ENCODE measurements at regions not wholly inside any gene's neighbourhood (a gene's known extent, or its start where the extent isn't known, plus 50 kb on each side); places are given as distances from the start of the nearest gene placed in this dataset.

DNA sequence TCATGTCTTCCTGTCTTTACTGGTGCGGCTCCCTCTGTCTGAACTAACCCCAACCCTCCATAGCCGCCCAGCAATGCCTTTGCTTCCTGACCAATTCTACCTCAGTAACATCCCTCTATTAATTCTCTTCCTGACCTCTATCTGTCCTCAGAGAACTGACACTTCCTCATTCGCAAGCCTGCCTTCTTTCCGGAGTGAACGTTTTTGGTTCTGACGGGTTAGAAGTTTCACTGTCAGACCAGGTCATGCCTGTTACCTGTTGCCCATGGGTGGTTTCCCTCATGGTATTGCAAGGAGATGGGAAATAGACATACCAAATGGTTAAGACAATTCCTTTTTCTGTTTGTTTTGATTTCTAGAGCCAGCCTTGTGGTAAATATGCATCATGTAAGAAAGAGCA lies 453.4 kb upstream of the SLC14A2 start:
- CTCF ChIA-PET = no interaction called here

DNA sequence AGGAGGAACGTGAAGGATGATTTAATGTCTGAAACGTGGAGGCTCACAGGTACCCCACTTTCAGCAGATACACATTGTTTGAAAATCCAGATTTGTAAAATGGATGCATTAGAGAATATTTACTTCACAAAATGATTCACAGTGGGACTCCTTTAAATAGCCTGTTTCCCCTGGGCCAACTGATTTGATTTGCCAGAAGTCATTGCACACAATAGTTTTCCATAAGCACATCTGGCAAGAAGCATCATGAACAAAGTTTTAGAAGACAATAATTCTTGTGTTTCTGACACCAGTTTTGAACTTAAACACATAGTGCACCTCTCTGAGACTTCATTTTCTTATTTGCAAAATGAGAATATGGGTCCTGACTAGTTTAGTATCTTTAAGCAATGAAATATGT lies 451.4 kb upstream of the SLC14A2 start:
- Mint-ChIP-seq H3K4me1 (ENCODE audit: low read depth) (no peaks in the 10 kb centered on the region), H3K4me3 (no peak overlapping the region), H3K36me3 (ENCODE audit: low read depth) (no peaks in the 10 kb centered on the region), H3K27ac (no peak overlapping the region), H3K27me3 (ENCODE audit: low read depth) (peaks cover 6% of the 10 kb centered on the region), H3K9me3 (peaks cover 1% of the 10 kb centered on the region)
- CTCF ChIA-PET = no interaction called here
- intact Hi-C loops (cut with micrococcal nuclease) = no loop called here
- no peak for DNase-seq

More for the DNA sequence above, 453.4 kb upstream of the SLC14A2 start:
- no peaks in the 10 kb centered on the region for H3K36me3 Mint-ChIP-seq (ENCODE audit: low read depth)
- DNase-seq = no peak
- H3K4me1 Mint-ChIP-seq (ENCODE audit: low read depth) = no peaks in the 10 kb centered on the region
- H3K27me3 Mint-ChIP-seq (ENCODE audit: low read depth) = peaks cover 6% of the 10 kb centered on the region
- H3K4me3 Mint-ChIP-seq = no peak overlapping the region
- H3K9me3 Mint-ChIP-seq = peaks cover 1% of the 10 kb centered on the region
- intact Hi-C loops (cut with micrococcal nuclease) = no loop called here
- H3K27ac Mint-ChIP-seq = no peak overlapping the region

DNA sequence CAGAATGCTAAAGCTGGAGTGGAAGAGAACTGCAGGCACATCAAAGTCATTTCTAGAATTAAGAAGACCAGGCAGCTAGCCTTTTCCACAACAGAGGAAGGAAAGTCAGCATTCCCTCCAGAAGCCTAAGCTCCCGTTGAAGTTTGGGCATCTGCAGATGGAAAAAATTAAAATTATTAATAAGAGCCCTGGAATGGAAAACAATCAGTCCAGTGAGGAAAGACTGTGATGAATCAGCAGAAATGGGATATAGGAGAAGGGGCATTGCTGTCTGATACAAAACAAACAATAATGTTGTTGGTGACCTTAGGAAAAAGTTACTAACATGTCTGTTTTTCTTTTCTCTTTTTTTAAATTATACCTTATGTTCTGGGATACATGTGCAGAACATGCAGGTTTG lies 450.7 kb upstream of the SLC14A2 start:
- H3K36me3 Mint-ChIP-seq (ENCODE audit: low read depth) = no peaks in the 10 kb centered on the region
- intact Hi-C loops (cut with micrococcal nuclease) = no loop called here

DNA sequence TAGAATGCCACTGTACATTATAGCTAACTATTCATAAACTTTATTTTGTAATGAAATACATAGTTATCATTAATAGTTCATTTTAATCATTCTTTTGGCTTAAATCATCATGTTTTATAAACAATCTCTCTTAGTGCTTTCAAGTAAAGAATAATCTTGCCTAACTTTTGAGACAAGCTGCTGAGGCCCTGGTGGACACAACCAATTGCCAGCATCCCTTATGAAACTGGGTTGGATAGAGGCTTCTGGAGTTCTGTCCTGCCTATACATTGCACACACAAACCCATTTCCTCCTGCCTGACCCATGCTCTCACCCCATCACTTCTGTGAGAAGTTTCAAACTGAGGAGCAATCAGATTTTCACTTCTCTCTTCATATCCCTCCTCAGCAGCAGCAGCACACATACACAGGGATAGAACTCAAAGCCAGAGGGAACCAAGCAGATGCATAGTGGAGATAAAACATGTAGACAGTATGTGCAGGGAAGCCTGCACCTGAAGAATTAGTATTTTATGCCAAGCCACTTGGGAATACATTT lies 450.0 kb upstream of the SLC14A2 start:
- no peaks in the 10 kb centered on the region for H3K36me3 Mint-ChIP-seq (ENCODE audit: low read depth)
- no peak overlapping the region for H3K4me3 Mint-ChIP-seq
- CTCF ChIA-PET = interaction anchor here (0.6 kb wide), 1 partner anchor 1149 kb away, joined by 3 read pairs; no protein-coding TSS in a partner anchor
- no peak for DNase-seq
- intact Hi-C loops (cut with micrococcal nuclease) = no loop called here
- H3K27ac Mint-ChIP-seq = no peak overlapping the region
- H3K27me3 Mint-ChIP-seq (ENCODE audit: low read depth) = peaks cover 6% of the 10 kb centered on the region
- no peaks in the 10 kb centered on the region for H3K4me1 Mint-ChIP-seq (ENCODE audit: low read depth)
- H3K9me3 Mint-ChIP-seq = peaks cover 1% of the 10 kb centered on the region

More for the DNA sequence above, 450.7 kb upstream of the SLC14A2 start:
- H3K4me1 Mint-ChIP-seq (ENCODE audit: low read depth) = no peaks in the 10 kb centered on the region
- CTCF ChIA-PET = interaction anchor here (0.6 kb wide), 1 partner anchor 1148 kb away, joined by 3 read pairs; no protein-coding TSS in a partner anchor
- DNase-seq = no peak
- no peak overlapping the region for H3K27ac Mint-ChIP-seq
- peaks cover 1% of the 10 kb centered on the region for H3K9me3 Mint-ChIP-seq
- no peak overlapping the region for H3K4me3 Mint-ChIP-seq
- H3K27me3 Mint-ChIP-seq (ENCODE audit: low read depth) = peaks cover 6% of the 10 kb centered on the region

DNA sequence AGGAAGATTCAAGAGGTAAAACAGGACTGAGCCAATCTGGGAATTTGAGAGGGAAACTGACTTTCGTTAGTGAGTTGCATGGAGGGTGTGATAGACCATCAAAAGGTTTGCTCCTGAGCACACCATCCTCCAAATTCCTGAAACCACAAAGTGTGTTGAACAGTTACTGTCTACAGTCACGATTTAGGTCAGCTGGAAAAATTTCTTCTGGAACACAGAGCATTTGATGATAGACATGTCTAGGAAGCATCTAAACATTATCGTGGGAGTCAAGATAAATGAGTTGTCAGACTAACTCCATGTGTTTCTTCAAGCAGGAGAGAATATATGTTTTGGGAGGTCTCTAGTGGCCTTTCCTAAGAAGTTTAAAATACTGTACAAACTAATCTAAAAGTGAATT lies 449.4 kb upstream of the SLC14A2 start:
- intact Hi-C loops (cut with micrococcal nuclease) = no loop called here
- Mint-ChIP-seq H3K4me1 (ENCODE audit: low read depth) (no peaks in the 10 kb centered on the region), H3K27me3 (ENCODE audit: low read depth) (peaks cover 3% of the 10 kb centered on the region), H3K9me3 (peaks cover under 1% of the 10 kb centered on the region), H3K27ac (no peak overlapping the region), H3K4me3 (no peak overlapping the region), H3K36me3 (ENCODE audit: low read depth) (no peaks in the 10 kb centered on the region)
- DNase-seq = no peak
- CTCF ChIA-PET = no interaction called here

DNA sequence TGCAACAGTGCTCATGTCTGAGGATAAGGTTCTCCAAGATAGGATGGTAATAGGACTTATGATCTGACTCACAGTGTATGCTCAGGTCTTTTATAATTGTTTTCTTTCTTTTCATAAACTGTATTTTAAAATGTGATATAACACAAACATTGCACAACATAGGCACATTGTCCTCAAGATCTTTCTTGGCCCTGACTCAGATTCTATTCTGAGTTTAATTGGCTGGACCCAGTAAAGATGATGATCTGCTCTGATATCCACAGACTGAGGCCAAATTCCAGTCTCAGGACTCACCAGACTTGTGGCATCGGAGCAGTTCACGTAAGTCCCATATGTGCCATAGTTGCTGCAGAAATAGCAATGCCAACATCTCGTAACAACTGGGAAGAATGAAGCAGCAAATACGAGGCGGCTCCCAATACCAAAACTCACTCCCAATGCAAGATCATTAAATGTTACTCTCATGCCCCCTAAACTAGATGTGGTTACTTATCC lies 448.9 kb upstream of the SLC14A2 start:
- intact Hi-C loops (cut with micrococcal nuclease) = no loop called here
- DNase-seq = no peak
- H3K27me3 Mint-ChIP-seq (ENCODE audit: low read depth) = peaks cover 3% of the 10 kb centered on the region

DNA sequence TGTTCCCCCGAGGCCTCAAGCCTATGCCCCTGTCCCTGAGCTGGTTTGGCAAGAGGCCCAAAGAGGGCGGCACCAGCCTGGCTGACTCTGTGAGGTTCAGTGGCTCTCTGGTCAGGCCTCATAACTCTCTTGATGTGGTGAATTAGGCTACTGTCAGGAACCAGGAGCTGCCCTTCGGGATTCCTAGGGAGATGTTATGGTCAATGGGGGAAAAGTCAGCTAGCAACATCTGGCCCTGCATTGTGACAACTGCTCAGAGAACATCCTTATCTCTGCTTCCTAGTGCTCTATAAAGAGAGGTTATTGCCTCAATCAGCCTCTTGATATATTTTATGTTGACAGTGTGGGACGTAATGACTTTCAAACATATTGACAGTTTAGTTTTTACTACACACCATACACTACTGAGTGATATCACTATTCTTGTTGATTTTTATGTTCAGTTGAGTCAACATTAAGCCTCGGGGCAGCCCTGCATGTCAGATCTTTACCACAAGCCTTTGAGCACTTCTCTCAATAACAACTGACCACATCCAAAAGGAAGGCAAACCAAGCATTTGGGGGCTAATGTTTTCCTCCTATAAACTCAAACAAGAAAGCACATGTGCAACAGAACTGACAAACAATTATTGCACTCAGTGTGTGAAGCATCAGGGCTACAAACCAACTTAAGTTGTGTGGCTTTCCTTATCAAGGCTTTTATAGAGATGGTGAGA lies 448.3 kb upstream of the SLC14A2 start:
- Mint-ChIP-seq H3K27ac (no peak overlapping the region), H3K27me3 (ENCODE audit: low read depth) (no peaks in the 10 kb centered on the region), H3K36me3 (ENCODE audit: low read depth) (no peaks in the 10 kb centered on the region), H3K4me1 (ENCODE audit: low read depth) (no peaks in the 10 kb centered on the region), H3K9me3 (no peaks in the 10 kb centered on the region), H3K4me3 (no peak overlapping the region)
- DNase-seq = no peak
- CTCF ChIA-PET = no interaction called here
- intact Hi-C loops (cut with micrococcal nuclease) = no loop called here

More for the DNA sequence above, 448.9 kb upstream of the SLC14A2 start:
- no peaks in the 10 kb centered on the region for H3K36me3 Mint-ChIP-seq (ENCODE audit: low read depth)
- no peak overlapping the region for H3K4me3 Mint-ChIP-seq
- H3K27ac Mint-ChIP-seq = no peak overlapping the region
- CTCF ChIA-PET = no interaction called here
- H3K9me3 Mint-ChIP-seq = no peaks in the 10 kb centered on the region
- H3K4me1 Mint-ChIP-seq (ENCODE audit: low read depth) = no peaks in the 10 kb centered on the region

DNA sequence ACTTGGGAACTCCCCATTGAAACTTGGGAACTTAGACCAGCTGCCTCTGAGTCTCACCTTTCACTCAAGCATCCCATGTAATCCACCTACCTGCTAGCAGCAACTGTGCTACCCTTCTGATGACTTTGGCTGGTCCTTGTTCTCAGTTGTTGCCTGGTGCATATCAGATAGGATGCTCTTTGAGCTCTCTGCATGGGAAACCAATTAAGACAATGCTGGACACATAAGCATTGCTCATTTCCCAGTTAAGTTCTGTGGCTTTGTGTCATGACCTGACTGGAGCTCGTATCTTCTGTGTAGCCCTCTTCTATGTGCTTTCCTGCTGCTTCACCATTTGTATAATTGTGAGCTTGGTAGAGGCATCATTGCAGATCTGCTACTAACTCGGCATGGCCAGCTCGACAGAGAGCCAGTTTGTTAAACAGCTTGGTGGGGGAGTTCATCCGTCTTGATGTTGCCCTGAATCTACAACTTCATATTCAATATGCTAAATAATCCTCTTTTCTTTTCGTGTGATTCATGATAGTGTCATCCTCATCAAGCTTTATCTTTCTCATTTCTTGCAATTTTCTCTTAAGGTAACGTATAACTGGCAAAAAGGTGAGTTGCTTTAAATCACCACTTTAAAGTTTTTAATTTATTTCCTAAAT lies 447.5 kb upstream of the SLC14A2 start:
- H3K4me3 Mint-ChIP-seq = no peak overlapping the region
- no peak for DNase-seq
- H3K36me3 Mint-ChIP-seq (ENCODE audit: low read depth) = no peaks in the 10 kb centered on the region
- H3K27me3 Mint-ChIP-seq (ENCODE audit: low read depth) = no peaks in the 10 kb centered on the region
- H3K27ac Mint-ChIP-seq = no peak overlapping the region
- H3K9me3 Mint-ChIP-seq = no peaks in the 10 kb centered on the region
- H3K4me1 Mint-ChIP-seq (ENCODE audit: low read depth) = no peaks in the 10 kb centered on the region
- CTCF ChIA-PET = no interaction called here
- intact Hi-C loops (cut with micrococcal nuclease) = no loop called here

DNA sequence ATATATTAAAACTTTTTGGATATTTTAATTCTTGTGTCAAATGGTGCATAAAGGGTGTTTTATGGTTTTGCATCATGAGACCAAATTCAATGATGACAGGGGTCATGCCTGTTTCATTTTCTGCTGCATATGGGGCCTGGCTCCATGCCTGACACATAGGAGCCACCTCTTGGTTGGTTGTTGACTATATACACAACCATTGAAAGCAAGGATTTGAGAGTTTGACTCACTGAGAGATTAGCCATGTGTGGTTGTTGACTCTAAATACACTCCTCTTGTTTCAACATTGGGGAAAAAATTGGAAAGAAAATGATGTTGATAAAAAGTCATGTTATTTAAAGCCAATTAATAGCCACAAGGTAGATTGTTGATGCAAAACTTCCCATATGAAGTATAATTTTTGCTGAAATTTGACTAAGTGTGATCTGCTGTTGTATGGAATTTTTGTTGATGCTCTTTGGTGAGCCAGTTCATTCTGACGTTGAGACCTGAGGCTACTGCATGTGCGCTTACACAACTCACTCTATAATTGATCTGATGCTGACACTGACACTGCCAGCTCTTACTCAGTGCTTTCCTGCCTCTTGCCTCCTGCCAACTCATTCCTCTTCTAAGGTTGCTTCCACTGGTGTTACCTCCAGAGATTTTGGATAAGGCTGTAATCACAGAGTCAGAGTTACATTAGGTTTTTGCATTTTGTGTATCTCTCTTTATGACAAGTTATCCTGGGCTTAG lies 446.2 kb upstream of the SLC14A2 start:
- Mint-ChIP-seq H3K9me3 (no peaks in the 10 kb centered on the region), H3K4me1 (ENCODE audit: low read depth) (no peaks in the 10 kb centered on the region), H3K27ac (no peak overlapping the region), H3K36me3 (ENCODE audit: low read depth) (no peaks in the 10 kb centered on the region), H3K27me3 (ENCODE audit: low read depth) (no peaks in the 10 kb centered on the region), H3K4me3 (no peak overlapping the region)
- DNase-seq = no peak
- CTCF ChIA-PET = no interaction called here
- intact Hi-C loops (cut with micrococcal nuclease) = no loop called here

DNA sequence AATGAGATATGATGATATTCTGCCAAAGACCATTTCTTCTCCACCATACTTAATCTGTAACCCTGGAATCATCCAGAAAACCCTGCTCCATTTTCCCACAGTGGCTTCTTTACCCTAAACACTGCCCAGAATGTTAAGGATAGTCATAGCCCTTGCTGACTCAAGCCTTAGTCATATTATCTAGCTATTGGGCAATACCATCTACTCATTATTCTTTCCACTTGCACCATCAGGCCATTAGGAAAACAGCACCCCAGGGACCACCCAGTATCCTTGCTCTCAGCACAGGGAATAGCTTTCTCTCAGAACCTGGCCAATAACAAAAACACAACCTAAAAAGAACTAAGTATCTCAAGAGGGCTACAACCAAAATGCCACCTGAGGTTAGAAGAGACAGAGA lies 445.7 kb upstream of the SLC14A2 start:
- DNase-seq = no peak
- Mint-ChIP-seq H3K36me3 (ENCODE audit: low read depth) (no peaks in the 10 kb centered on the region), H3K4me3 (no peak overlapping the region), H3K27me3 (ENCODE audit: low read depth) (no peaks in the 10 kb centered on the region), H3K27ac (no peak overlapping the region), H3K4me1 (ENCODE audit: low read depth) (no peaks in the 10 kb centered on the region), H3K9me3 (no peaks in the 10 kb centered on the region)
- CTCF ChIA-PET = no interaction called here
- intact Hi-C loops (cut with micrococcal nuclease) = no loop called here

DNA sequence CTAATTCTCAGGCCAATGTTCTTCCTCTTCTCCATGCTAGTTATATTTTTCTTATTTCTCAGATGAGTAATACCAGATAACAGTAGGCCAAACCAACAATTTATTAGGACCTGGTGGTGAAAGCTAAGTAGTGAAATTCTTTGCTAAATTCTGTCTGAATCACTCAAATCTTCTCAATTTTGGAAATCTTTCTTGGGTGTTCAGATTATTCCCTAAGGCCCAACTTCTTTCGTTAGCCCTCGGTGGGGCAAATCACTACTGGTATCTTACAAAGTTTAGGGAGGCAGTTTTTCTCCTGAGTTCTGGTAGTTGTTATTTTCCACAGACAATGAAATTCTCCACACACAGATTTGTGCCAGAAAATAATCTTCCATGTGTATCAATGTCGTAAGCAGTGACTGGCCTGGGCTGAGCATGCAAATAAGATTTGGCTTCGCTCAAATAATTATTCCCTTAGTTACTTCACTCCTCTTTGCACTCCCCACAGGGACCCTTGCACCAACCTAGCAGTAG lies 443.5 kb upstream of the SLC14A2 start:
- intact Hi-C loops (cut with micrococcal nuclease) = no loop called here
- no peak overlapping the region for H3K27ac Mint-ChIP-seq
- no peak for DNase-seq
- no peaks in the 10 kb centered on the region for H3K9me3 Mint-ChIP-seq
- no peak overlapping the region for H3K4me3 Mint-ChIP-seq
- peaks cover 1% of the 10 kb centered on the region for H3K27me3 Mint-ChIP-seq (ENCODE audit: low read depth)
- CTCF ChIA-PET = no interaction called here
- H3K4me1 Mint-ChIP-seq (ENCODE audit: low read depth) = no peaks in the 10 kb centered on the region
- H3K36me3 Mint-ChIP-seq (ENCODE audit: low read depth) = no peaks in the 10 kb centered on the region

DNA sequence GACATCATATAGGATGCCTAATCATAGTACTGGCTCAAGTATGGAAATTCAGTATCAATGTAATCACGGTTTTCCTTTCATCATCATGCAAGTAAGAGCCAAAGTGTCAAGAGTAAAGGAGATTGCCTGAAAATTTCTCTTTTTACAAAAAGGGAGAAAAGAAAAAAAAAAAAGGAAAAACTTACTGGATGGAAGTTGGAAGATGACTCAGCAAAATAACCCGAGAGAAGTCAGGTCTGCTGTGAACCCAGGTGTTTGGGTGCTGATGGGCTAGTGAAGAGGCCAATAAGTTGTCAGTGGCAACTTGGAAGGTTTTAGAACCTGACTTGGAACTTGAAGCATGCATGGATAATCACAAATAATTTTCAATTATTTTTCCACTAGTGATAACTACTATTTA lies 441.9 kb upstream of the SLC14A2 start:
- intact Hi-C loops (cut with micrococcal nuclease) = no loop called here
- Mint-ChIP-seq H3K4me1 (ENCODE audit: low read depth) (no peaks in the 10 kb centered on the region), H3K36me3 (ENCODE audit: low read depth) (no peaks in the 10 kb centered on the region), H3K27ac (no peak overlapping the region), H3K9me3 (no peaks in the 10 kb centered on the region), H3K4me3 (no peak overlapping the region), H3K27me3 (ENCODE audit: low read depth) (peaks cover 1% of the 10 kb centered on the region)
- CTCF ChIA-PET = no interaction called here
- DNase-seq = no peak
